Panc1 (cell line): ENCODE measurements at regions not wholly inside any gene's neighbourhood (a gene's known extent, or its start where the extent isn't known, plus 50 kb on each side); places are given as distances from the start of the nearest gene placed in this dataset.

Experiments
- ATAC-seq: fragments of 200-7000 bp; cut with Tn5 transposase; 2 replicates; pipeline ENCODE4 v1.9.1; 2020; ENCODE audit warnings: mild to moderate bottlenecking, moderate library complexity
- BruUV-seq: library from RNA; stranded (reverse); fragments of 400-500 nt; replicated peaks from 2 replicates; lab custom pipeline; 2021; lab: Mats Ljungman, UMichigan
- CTCF ChIA-PET: fragments of 300-600 bp; sonication (Branson Sonifier 250); formaldehyde crosslinking; loops from one replicate; lab custom pipeline; 2022; ENCODE audit warnings: antibody characterized with exemption; lab: Charles Lee
- POLR2A ChIA-PET: fragments of 300-600 bp; sonication (Branson Sonifier 250); formaldehyde crosslinking; loops from one replicate; lab custom pipeline; 2022; ENCODE audit warnings: antibody characterized with exemption; lab: Charles Lee
- DNase-seq: peaks from one replicate; pipeline ENCODE4 v3.0.0-alpha.2; 2010; ENCODE audit warnings: low read depth, low spot score
- H3K27ac ChIP-seq: 2 replicates; pipeline ENCODE4 v1.5.1; 2011; ENCODE audit warnings: mild to moderate bottlenecking, low read length, inconsistent platforms
- H3K27me3 ChIP-seq: fragments of 200-500 bp; sonication (Bioruptor generic); 2 replicates; pipeline ENCODE4 v1.6.0; 2014; ENCODE audit warnings: low read length, inconsistent platforms; ENCODE audit not compliant: control insufficient read depth, insufficient read depth
- H3K36me3 ChIP-seq: fragments of 200-500 bp; sonication (Bioruptor generic); 2 replicates; pipeline ENCODE4 v1.5.1; 2014; ENCODE audit warnings: inconsistent platforms, mild to moderate bottlenecking, low read length, moderate library complexity; ENCODE audit not compliant: control insufficient read depth, insufficient read depth
- H3K4me1 ChIP-seq: 2 replicates; pipeline ENCODE4 v1.5.1; 2011; ENCODE audit warnings: inconsistent platforms, mild to moderate bottlenecking, low read length, moderate library complexity; ENCODE audit not compliant: control insufficient read depth, insufficient read depth
- H3K4me3 ChIP-seq, 2 experiments: 2 replicates each; pipeline ENCODE4 v1.5.1; 2011 to 2012; ENCODE audit warnings: low read depth in 2 of 2, low read length in 2 of 2, mild to moderate bottlenecking in 2 of 2, inconsistent platforms in 1 of 2, moderate library complexity in 1 of 2
- H3K9me3 ChIP-seq: fragments of 200-500 bp; sonication (Bioruptor generic); 2 replicates; pipeline ENCODE4 v1.5.1; 2014; ENCODE audit warnings: low read depth, mild to moderate bottlenecking, inconsistent platforms, low read length, moderate library complexity; ENCODE audit not compliant: control insufficient read depth, insufficient read depth
- CTCF ChIP-seq: fragments of 450-650 bp; IDR thresholded peaks from 2 replicates; pipeline ENCODE4 v1.5.1; 2017; ENCODE audit warnings: mild to moderate bottlenecking
- POLR2AphosphoS5 ChIP-seq: IDR thresholded peaks from 2 replicates; pipeline ENCODE4 v1.6.1; 2012; ENCODE audit warnings: mild to moderate bottlenecking, low read depth, low read length, moderate library complexity
- REST ChIP-seq, 2 experiments: IDR thresholded peaks; 2 replicates each; pipeline ENCODE4 v1.6.1; 2011 to 2012; ENCODE audit warnings: low read depth in 2 of 2, control low read depth in 1 of 2, low read length in 1 of 2, mild to moderate bottlenecking in 1 of 2, moderate library complexity in 1 of 2; ENCODE audit not compliant: insufficient read depth in 1 of 2
- SIN3A ChIP-seq: IDR thresholded peaks from 2 replicates; pipeline ENCODE4 v1.6.1; 2012; ENCODE audit warnings: low read depth, mild to moderate bottlenecking, low read length, moderate library complexity, borderline replicate concordance; ENCODE audit not compliant: insufficient read depth
- TCF7L2 ChIP-seq: IDR thresholded peaks from 2 replicates; pipeline ENCODE4 v1.6.1; 2011; ENCODE audit warnings: mild to moderate bottlenecking, low read depth, low read length, inconsistent platforms
- in situ Hi-C: cut with HindIII; loops from 2 replicates; pipeline ENCODE4 v1.10.0; 2016; ENCODE audit warnings: low sequenced_read_pairs, low pct_unique_long_range_greater_than_20kb
- intact Hi-C: fragments of 100-400 bp; cut with micrococcal nuclease; formaldehyde crosslinking; loops from one replicate; pipeline ENCODE4 v1.10.0; 2022; ENCODE audit not compliant: unreplicated experiment

GRCh38 chr10:53543410-53543809 is 770.8 kb upstream of the MBL2 start:
- Histone ChIP-seq H3K27me3 (no peaks in the 10 kb centered on the region), H3K9me3 (no peaks in the 10 kb centered on the region), H3K27ac (no peak overlapping the region), H3K4me1 (no peaks in the 10 kb centered on the region), H3K4me3 (no peak overlapping the region), H3K36me3 (no peaks in the 10 kb centered on the region)
- BruUV-seq: no TSS peak
- in situ Hi-C loops (no loop called here), intact Hi-C loops (no loop called here)
- ChIA-PET POLR2A (no interaction called here), CTCF (no interaction called here)
- DNase-seq: no peak
- TF ChIP-seq SIN3A (no peak), REST (IDR thresholded peaks at IDR 0.05; ENCODE audit: insufficient read depth in 1 of 2, low read depth in 2 of 2, low read length in 1 of 2) (no peak), POLR2AphosphoS5 (no peak), TCF7L2 (no peak), CTCF (no peak)
- no peak for ATAC-seq

- CTCF ChIA-PET: no interaction called here
- POLR2A ChIA-PET: no interaction called here
- DNase-seq: no peak
- no peak overlapping the region for H3K27ac ChIP-seq
- H3K4me3 ChIP-seq: no peak overlapping the region
- intact Hi-C loops: no loop called here
- TF ChIP-seq TCF7L2: no peak
- no peak for TF ChIP-seq REST (IDR thresholded peaks at IDR 0.05; ENCODE audit: insufficient read depth in 1 of 2, low read depth in 2 of 2, low read length in 1 of 2)
- no peak for TF ChIP-seq CTCF
- H3K4me1 ChIP-seq: no peaks in the 10 kb centered on the region
- H3K36me3 ChIP-seq: no peaks in the 10 kb centered on the region
- H3K9me3 ChIP-seq: no peaks in the 10 kb centered on the region
- in situ Hi-C loops: no loop called here
- BruUV-seq: no TSS peak
- no peak for ATAC-seq
- H3K27me3 ChIP-seq: no peaks in the 10 kb centered on the region
Observed at GRCh38 chr10:53537508-53537907, 764.9 kb upstream of the MBL2 start.
